ENCODE measurements at regions not wholly inside any gene's neighbourhood (a gene's known extent, or its start where the extent isn't known, plus 50 kb on each side); places are given as distances from the start of the nearest gene placed in this dataset.

DNA sequence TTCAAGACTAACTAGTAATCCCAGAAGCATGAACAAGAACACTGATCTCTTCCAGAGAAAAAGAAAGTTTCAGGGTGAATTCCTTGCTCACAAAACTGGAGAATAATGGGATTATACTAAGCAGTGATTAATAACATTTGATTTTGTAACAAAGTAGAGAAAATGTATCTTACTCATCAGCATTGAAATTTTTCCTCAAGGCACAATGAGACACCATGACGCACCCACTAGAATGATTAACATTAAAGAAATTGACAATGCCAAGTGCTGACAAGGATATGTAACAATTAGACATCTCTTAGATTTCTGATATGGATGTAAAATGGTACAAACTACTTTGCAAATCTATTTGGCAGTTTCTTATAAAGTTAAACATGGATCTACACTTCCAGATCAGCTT is 101.1 kb upstream of the EPHA4 start:
- H3K4me2 ChIP-seq (ENCODE audit: low read depth, low read length), result no peak overlapping the region
- H2BK20ac ChIP-seq (ENCODE audit: low read depth, low read length), result no peak overlapping the region
- WGBS, 2 experiments (ENCODE audit: extremely low coverage in 2 of 2, insufficient read length in 1 of 2), result no CpG with 5 or more reads among the region's 1 CpG
- no peak overlapping the region for H4K8ac ChIP-seq (ENCODE audit: low read depth in 2 of 2, low read length in 2 of 2)
- no peak overlapping the region for H4K91ac ChIP-seq (ENCODE audit: insufficient read depth, low read depth, low read length)
- H3K14ac ChIP-seq (replicated peaks; ENCODE audit: low read depth, low read length), result no peak overlapping the region
- H3K4me3 ChIP-seq (ENCODE audit: insufficient read depth, low read depth, low read length), result no peak overlapping the region
- H3K4ac ChIP-seq (ENCODE audit: low read depth, low read length), result no peak overlapping the region
- no peaks in the 10 kb centered on the region for H3K36me3 ChIP-seq (ENCODE audit: control insufficient read depth, insufficient read depth, low read length)
- H3K18ac ChIP-seq (ENCODE audit: low read depth, low read length), result no peak overlapping the region
- no peak overlapping the region for H3K27ac ChIP-seq (ENCODE audit: insufficient read depth, low read length)
- H4K5ac ChIP-seq (ENCODE audit: low read depth, low read length), result no peak overlapping the region
- DNase-seq (no peak), ATAC-seq (ENCODE audit: low read depth) (no peak)
- ChIA-PET POLR2A (ENCODE audit: unreplicated experiment) (no interaction called here), CTCF (no interaction called here)
- no peaks in the 10 kb centered on the region for H3K9me3 ChIP-seq (ENCODE audit: control insufficient read depth, insufficient read depth, low read length)
- no peak overlapping the region for H2BK120ac ChIP-seq (ENCODE audit: low read depth, low read length)
- no peak overlapping the region for H2AK9ac ChIP-seq (replicated peaks; ENCODE audit: low read depth, low read length, poor library complexity)
- H2BK15ac ChIP-seq (ENCODE audit: low read depth, low read length), result no peak overlapping the region
- TF ChIP-seq BHLHE40 (IDR thresholded peaks at IDR 0.05; ENCODE audit: low read depth, low read length) (no peak), SMC3 (IDR thresholded peaks at IDR 0.05; ENCODE audit: low read depth, low read length) (no peak), RFX5 (IDR thresholded peaks at IDR 0.05; ENCODE audit: low read depth, low read length) (no peak), RCOR1 (IDR thresholded peaks at IDR 0.05; ENCODE audit: insufficient replicate concordance, low read length) (no peak), MAFK (IDR thresholded peaks at IDR 0.05; ENCODE audit: low read depth, low read length) (no peak), MAZ (IDR thresholded peaks at IDR 0.05; ENCODE audit: borderline replicate concordance, low read depth, low read length) (no peak)
- no peaks in the 10 kb centered on the region for H3K27me3 ChIP-seq (ENCODE audit: control insufficient read depth, insufficient read depth, low read length)
- no peaks in the 10 kb centered on the region for H3K4me1 ChIP-seq (ENCODE audit: control insufficient read depth, insufficient read depth, low read length)
- intact Hi-C loops (cut with micrococcal nuclease), result no loop called here
- in situ Hi-C loops (cut with MboI; ENCODE audit: low sequenced_read_pairs), result no loop called here
- no TSS peak for BruUV-seq (replicated peaks)
- no peak overlapping the region for H3K23ac ChIP-seq (ENCODE audit: low read depth, low read length)
- H3K9me1 ChIP-seq (ENCODE audit: insufficient read depth, low read length), result no peaks in the 10 kb centered on the region
- H2AK5ac ChIP-seq (ENCODE audit: low read depth, low read length), result no peak overlapping the region
- H4K20me1 ChIP-seq (ENCODE audit: insufficient read depth, low read length), result no peaks in the 10 kb centered on the region
- no peak overlapping the region for H2AFZ ChIP-seq (replicated peaks; ENCODE audit: low read length, poor library complexity)
- H2BK5ac ChIP-seq (ENCODE audit: low read depth, low read length, poor library complexity, severe bottlenecking), result no peak overlapping the region
- dilution Hi-C loops (cut with HindIII; ENCODE audit: low sequenced_read_pairs, unreplicated experiment), result no loop called here
- H3K56ac ChIP-seq (ENCODE audit: extremely low read depth, insufficient read depth, low read length), result no peak overlapping the region
- H3K9ac ChIP-seq (ENCODE audit: low read depth, low read length), result no peak overlapping the region
- H3K79me1 ChIP-seq (ENCODE audit: low read depth in 1 of 2, low read length in 2 of 2), result no peaks in the 10 kb centered on the region
